ENCODE measurements at regions not wholly inside any gene's neighbourhood (a gene's known extent, or its start where the extent isn't known, plus 50 kb on each side); places are given as distances from the start of the nearest gene placed in this dataset.

DNA sequence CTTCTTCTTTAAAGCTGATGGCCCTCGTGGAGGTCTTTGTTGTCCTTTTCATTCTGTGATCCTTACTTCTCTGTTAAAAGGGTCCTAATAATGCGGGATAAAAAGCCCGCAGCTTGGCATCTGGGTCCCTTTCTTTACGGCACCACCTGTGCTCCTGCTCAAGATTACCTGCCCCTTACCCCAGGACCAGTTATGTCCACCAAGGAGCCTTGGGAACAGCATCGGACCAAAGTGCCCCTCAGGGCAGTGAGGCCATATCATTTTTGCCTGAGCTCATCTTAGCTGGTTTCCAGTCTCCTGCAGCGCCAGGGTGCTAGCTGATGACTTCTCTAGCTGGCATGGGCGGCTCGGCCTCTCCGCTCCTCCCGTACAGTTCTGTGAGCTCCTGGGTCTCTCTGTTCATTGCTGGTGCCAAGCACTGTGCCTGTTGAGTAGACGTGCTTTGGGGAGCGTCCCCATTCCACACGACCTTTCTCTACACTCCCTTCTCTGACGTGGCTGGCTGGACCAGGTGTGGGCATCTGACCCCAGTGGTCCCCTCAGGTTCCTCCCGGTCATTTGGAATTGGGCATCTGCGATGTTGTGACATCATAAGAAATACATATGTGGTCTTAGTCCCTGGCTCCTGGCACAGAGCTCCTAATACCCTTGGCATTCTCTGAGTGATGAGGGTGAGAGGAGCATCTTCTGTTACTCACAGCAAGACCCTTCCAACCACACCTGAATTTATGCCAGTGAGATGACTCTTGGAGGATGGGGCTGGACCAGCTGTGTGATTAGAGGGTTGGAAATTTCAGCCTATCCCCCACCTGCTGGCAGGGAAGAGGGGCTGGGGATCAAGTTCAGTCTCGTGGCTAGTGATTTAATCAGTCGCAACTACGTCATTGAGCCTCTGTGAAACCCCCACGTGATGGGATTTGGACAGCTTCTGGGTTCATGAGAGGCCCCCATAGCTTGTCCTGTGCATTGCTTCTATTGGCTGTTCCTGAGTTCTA lies 134.2 kb upstream of the HS6ST1 start:
- Histone ChIP-seq H3K4me1 (peaks cover 10% of the 10 kb centered on the region), H3K27me3 (no peaks in the 10 kb centered on the region), H3K9me3 (no peaks in the 10 kb centered on the region), H3K4me3 (no peak overlapping the region), H3K36me3 (replicated peaks in 1 of 2; ENCODE audit: insufficient read depth in 1 of 2, low read depth in 2 of 2) (no peaks in the 10 kb centered on the region), H3K27ac (no peak overlapping the region)
- DNase-seq (peak in 1 of 4 donors; percentile 4), ATAC-seq (no peak)
- WGBS, 2 donors = 83 to 87% methylated on average over 20 of the region's 20 CpGs
- TF ChIP-seq POLR2A (IDR thresholded peaks at IDR 0.05) = no peak
- TF ChIP-seq CTCF (IDR thresholded peaks at IDR 0.05) = no peak
- intact Hi-C loops (cut with DNase I) = no loop called here

GRCh38 chr2:128454980-128455720 lies 136.5 kb upstream of the HS6ST1 start:
- WGBS, 2 donors = 92 to 97% methylated on average over 11 to 12 of the region's 12 CpGs
- intact Hi-C loops (cut with DNase I) = no loop called here
- no peaks in the 10 kb centered on the region for H3K27me3 ChIP-seq
- peaks cover 22% of the 10 kb centered on the region for H3K4me1 ChIP-seq
- ATAC-seq (no peak), DNase-seq (peak in 1 of 4 donors; percentile 5)
- H3K27ac ChIP-seq = no peak overlapping the region
- no peaks in the 10 kb centered on the region for H3K9me3 ChIP-seq
- TF ChIP-seq POLR2A (IDR thresholded peaks at IDR 0.05) (no peak), CTCF (IDR thresholded peaks at IDR 0.05) (no peak)
- no peak overlapping the region for H3K4me3 ChIP-seq
- H3K36me3 ChIP-seq (replicated peaks in 1 of 2; ENCODE audit: insufficient read depth in 1 of 2, low read depth in 2 of 2) = no peaks in the 10 kb centered on the region

GRCh38 chr2:128455721-128456050 lies 137.0 kb upstream of the HS6ST1 start:
- DNase-seq = peak in 1 of 4 donors; percentile 1
- intact Hi-C loops (cut with DNase I) = no loop called here
- no peak for TF ChIP-seq POLR2A (IDR thresholded peaks at IDR 0.05)
- no peak for TF ChIP-seq CTCF (IDR thresholded peaks at IDR 0.05)

GRCh38 chr2:128456281-128456680 lies 137.6 kb upstream of the HS6ST1 start:
- intact Hi-C loops (cut with DNase I) = no loop called here
- no peaks in the 10 kb centered on the region for H3K9me3 ChIP-seq
- no peak overlapping the region for H3K27ac ChIP-seq
- no peak for ATAC-seq
- no peak overlapping the region for H3K4me3 ChIP-seq
- DNase-seq = peak in 1 of 4 donors; percentile 2
- WGBS, 2 donors = 81 to 92% methylated on average over 5 of the region's 5 CpGs
- peaks cover 22% of the 10 kb centered on the region for H3K4me1 ChIP-seq
- H3K36me3 ChIP-seq (replicated peaks in 1 of 2; ENCODE audit: insufficient read depth in 1 of 2, low read depth in 2 of 2) = no peaks in the 10 kb centered on the region
- H3K27me3 ChIP-seq = no peaks in the 10 kb centered on the region
- TF ChIP-seq CTCF (IDR thresholded peaks at IDR 0.05) (no peak), POLR2A (IDR thresholded peaks at IDR 0.05) (no peak)

More at GRCh38 chr2:128455721-128456050, 137.0 kb upstream of the HS6ST1 start:
- Histone ChIP-seq H3K4me3 (no peak overlapping the region), H3K9me3 (no peaks in the 10 kb centered on the region), H3K36me3 (replicated peaks in 1 of 2; ENCODE audit: insufficient read depth in 1 of 2, low read depth in 2 of 2) (no peaks in the 10 kb centered on the region), H3K27ac (no peak overlapping the region), H3K4me1 (peaks cover 22% of the 10 kb centered on the region), H3K27me3 (no peaks in the 10 kb centered on the region)
- WGBS, 2 donors = 92% methylated on average over 1 of the region's 1 CpG; no CpG with 5 or more reads in 1 of the 2 donors
- ATAC-seq = no peak
